ENCODE measurements at regions not wholly inside any gene's neighbourhood (a gene's known extent, or its start where the extent isn't known, plus 50 kb on each side); places are given as distances from the start of the nearest gene placed in this dataset.
"Not testable (repeated sequence)": the region's sequence is repeated elsewhere in the genome, so short reads cannot be mapped to it uniquely, and the experiment has no call there.

DNA sequence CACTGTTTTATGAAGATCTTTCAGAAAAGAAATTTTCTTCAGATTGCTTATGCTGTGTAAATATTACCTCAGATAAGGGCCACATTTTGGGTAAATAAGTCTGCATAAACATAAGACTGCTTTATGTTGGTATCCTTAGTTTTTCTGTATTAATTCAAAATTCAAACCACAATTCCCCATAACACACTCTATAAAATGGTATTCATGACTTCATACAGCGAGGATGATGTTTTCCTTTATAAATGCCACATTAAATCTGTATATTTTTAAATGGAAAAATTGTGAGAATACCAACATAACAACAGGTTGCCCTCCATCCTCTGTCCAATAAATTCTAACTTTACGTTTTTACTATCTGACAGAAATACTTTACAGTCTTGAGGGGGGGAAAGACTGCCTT, 248.7 kb upstream of the CXADR start:
- no peak for DNase-seq (ENCODE audit: low read depth in 2 of 2)

GRCh38 chr21:17269760-17270159, 243.1 kb upstream of the CXADR start:
- no peak for DNase-seq (ENCODE audit: low read depth in 2 of 2)

DNA sequence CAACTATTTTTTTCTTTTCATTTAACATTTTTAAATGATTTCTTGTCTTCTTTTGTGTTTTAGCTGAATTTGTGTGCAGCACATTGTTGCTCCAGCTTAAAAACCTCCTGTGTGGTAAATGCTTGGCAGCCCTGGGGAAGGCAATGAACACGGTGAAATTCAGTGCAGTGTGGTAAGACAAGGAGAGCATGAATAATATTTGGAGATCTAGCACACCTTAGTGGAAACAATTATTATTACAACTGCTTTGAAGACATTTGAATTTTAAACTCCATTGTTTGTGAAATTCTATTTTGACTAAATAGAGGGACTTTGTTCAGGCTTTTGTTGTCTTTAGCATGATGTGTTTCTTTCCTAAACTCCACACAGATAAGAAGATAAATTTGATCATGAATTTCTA, 242.6 kb upstream of the CXADR start:
- no peak for DNase-seq (ENCODE audit: low read depth in 2 of 2)

GRCh38 chr21:17279663-17280062, 233.2 kb upstream of the CXADR start:
- no peak for DNase-seq (ENCODE audit: low read depth in 2 of 2)

DNA sequence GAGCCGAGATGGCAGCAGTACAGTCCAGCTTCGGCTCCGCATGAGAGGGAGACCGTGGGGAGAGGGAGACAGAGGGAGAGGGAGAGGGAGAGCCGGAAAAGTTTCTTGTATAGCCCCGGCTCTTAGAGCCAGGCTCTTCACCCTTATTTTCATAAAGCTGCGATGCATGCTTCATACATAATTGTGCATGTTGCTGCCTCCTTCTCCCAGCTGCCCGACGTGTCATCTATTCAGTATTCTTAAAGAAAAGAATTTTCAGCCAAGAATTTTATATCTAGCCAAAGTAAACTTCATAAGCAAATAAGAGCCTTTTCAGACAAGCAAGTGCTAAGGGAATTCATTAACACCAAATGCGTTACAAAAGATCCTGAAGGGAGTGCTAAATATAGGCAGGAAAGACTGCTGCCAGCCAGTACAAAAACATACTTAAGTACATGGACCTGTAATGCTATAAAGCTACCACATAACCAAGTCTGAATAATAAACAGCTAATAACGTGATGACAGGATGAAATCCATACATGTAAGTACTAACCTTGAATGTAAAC, 219.8 kb upstream of the CXADR start:
- not testable (repeated sequence) for DNase-seq (ENCODE audit: low read depth in 2 of 2)

DNA sequence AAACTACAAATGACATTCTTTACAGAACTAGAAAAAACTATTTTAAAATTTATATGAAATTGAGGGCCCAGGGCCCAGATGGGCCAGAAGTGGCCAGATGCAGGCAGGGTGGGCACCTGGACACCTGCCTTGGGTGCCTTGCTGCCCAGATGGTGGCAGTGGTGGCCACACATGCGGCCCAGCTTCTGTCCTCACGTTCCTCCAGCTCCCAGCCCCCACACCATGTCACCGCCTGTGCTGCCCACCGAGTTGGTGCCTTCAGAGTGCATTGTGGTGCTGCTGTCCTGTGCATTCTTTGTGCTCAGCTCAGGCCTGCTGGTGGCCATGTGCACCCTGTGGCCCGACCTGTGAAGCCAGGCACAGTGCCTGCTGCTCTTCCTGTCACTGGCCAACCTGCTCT, 216.8 kb upstream of the CXADR start:
- no peak for DNase-seq (ENCODE audit: low read depth in 2 of 2)

DNA sequence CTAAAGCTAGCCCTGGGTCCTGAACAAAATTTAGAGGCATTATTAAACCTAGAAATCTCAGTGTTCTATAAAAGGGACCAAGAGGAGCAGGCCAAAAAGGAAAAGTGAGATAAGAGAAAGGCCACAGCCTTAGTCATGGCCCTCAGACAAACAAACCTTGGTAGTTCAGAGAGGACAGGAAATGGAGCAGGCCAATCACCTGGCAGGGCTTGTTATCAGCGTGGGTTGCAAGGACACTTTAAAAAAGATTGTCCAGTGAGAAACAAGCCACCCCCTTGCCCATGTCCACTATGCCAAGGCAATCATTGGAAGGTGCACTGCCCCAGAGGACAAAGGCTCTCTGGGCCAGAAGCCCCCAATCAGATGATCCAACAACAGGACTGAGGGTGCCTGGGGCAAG, 213.3 kb upstream of the CXADR start:
- not testable (repeated sequence) for DNase-seq (ENCODE audit: low read depth in 2 of 2)

DNA sequence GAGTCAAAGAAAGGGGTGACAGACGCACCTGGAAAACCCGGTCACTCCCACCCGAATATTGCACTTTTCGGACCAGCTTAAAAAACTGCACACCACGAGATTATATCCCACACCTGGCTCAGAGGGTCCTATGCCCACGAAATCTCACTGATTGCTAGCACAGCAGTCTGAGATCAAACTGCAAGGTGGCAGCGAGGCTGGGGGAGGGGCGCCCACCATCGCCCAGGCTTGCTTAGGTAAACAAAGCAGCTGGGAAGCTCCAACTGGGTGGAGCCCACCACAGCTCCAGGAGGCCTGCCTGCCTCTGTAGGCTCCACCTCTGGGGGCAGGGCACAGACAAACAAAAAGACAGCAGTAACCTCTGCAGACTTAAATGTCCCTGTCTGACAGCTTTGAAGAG, 185.1 kb upstream of the CXADR start:
- not testable (repeated sequence) for DNase-seq (ENCODE audit: low read depth in 2 of 2)

GRCh38 chr21:17334484-17334883, 178.4 kb upstream of the CXADR start:
- no peak for DNase-seq (ENCODE audit: low read depth in 2 of 2)

GRCh38 chr21:17340081-17340480, 172.8 kb upstream of the CXADR start:
- no peak for DNase-seq (ENCODE audit: low read depth in 2 of 2)

DNA sequence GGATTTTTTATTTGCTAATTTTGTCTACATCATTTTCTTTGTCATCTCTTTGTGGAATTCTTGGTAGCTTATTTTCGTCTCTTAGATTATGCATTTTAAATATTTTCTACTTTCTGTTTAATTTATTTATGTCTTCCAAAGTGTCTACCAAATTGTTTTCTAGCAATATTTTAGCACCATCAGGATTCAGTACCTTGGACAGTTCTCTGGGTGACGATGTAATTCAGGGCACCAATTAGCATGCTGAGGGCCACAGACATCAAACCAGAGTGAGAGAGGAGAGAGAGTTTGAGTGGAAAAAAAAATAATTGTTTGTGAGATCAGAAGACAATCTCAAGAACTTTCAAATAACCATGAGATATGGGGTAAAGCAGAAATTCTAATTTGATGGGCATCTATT, 169.8 kb upstream of the CXADR start:
- DNase-seq (ENCODE audit: low read depth in 2 of 2): no peak

DNA sequence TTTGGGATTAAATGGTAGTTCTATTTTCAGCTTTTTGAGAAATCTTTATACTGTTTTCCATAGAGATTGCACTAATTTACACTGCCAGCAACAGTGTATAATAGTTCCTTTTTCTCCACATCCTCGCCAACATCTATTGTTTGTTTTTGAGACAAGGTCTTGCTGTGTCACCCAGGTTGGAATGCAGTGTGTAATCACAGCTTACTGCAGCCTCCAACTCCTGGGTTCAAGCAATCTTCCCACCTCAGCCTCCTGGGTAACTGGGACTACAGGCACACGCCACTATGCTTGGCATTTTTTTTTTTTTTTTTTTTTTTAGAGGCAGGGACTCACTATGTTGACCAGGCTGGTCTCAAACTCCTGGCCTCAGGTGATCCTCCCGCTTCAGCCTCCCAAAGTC, 164.5 kb upstream of the CXADR start:
- DNase-seq (ENCODE audit: low read depth in 2 of 2): no peak

DNA sequence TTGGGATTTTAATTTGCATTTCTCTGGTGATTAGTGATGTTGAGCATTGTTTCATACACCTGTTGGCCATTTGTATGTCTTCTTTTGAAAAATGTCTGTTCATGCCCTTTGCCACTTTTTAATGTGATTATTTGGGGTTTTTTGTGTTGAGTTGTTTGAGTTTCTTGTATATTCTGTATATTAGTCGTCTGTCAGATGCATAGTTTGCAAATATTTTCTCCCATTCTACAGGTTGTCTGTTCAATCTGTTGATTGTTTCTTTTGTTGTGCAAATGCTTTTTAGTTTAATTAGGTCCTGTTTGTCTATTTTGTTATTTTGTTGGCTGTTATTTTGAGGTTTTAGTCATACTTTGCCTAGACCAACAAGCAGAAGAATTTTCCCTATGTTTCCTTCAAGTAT, 164.0 kb upstream of the CXADR start:
- no peak for DNase-seq (ENCODE audit: low read depth in 2 of 2)

DNA sequence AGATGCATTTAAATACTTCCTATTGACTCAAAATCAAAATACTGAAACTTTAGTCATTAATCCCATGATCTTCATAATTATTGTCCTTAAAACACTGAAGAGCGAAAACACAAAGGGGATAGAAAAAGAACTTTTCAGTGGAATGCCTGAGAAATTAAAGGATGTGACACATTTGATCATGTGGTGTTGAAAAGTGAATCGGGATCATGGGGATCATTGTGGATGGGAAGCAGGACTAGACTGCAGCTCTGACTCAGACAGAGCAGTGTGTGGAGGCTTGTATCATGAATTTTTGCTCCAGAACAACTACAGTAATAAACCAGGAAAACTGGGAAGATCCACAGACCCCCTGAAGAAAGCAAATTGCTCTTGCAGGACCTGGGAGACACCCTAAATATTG, 161.1 kb upstream of the CXADR start:
- DNase-seq (ENCODE audit: low read depth in 2 of 2): no peak

GRCh38 chr21:17352996-17353655, 159.7 kb upstream of the CXADR start:
- no peak for DNase-seq (ENCODE audit: low read depth in 2 of 2)

DNA sequence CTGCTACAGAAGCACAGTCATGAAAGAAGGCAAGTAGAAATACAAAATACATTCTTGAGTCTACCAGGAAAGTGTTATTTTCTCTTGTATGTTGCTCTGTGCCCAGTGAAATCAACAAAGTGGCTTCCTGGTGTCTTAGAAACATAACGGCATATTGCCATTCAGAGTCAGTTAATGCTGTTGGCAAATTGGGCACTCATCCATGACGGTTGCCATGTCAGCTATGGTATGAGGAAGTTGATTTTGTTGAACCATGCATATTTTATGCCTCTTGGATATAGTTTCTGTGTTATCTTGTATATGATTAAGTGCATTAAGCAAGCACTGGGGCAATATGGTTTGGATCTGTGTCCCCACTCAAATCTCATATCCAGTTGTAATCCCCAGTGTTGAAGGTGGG, 153.1 kb upstream of the CXADR start:
- no peak for DNase-seq (ENCODE audit: low read depth in 2 of 2)

DNA sequence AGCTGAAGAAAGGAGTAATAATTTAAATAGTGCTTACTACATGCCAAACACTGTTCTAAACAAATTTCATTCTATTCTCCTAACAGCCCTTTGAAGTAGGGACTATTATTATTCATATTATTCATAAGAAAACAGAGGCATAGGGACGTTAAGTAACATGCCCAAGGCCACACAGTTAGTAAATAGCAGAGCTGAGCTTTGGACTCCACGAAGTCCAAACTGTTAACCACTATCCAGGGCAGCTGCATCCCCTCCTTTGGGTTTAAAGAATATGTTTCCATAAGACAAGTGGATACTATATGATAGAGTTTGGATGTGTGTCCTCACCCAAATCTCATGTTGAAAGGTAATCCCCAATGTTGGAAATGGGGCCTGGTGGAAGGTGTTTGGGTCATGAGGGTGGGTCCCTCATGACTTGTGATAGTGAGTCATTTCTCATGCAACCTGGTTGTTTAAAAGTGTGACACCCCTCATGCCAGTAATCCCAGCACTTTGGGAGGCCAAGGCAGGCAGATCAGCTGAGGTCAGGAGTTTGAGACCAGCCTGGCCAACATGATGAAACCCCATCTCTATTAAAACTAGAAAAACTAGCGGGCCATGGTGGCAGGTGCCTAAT, 144.0 kb upstream of the CXADR start:
- DNase-seq (ENCODE audit: low read depth in 2 of 2): no peak

DNA sequence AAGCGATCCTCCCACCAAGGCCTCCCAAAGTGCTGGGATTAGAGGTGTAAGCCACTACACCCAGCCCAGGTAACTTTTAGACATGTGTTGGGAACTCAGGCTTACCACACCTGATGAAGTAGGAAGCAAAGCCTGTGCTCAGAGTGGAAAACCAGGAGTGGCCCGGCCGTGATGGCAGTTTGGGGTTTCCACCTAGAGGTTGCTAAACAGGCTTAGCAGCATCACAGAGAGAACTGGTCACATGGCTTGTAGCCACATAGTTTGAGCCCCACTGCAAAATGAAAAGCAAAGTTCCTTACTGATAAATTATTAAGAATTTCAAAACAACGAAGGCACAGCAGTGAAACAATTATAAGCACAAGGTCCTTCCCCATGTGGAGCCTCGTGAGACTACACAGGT, 142.6 kb upstream of the CXADR start:
- no peak for DNase-seq (ENCODE audit: low read depth in 2 of 2)

GRCh38 chr21:17370916-17371315, 141.9 kb upstream of the CXADR start:
- DNase-seq (ENCODE audit: low read depth in 2 of 2): no peak

DNA sequence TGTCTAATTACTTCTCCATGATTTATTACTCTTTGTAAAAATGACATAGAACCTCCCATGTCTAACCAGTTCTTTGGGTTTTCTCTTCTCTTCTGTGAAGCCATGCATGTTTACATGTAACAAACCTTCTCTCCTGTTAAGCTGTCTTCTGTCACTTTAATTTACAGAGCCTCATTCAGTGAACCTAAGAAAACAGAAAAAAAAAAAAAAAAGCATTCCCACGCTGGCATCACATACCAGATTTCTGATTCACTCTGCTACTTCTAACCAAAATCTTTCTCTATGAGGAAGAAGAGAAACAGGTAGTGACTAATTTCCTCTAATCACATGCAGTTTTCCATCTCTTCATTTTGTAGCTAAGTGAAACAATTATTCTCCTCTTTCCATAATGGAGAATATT, 141.4 kb upstream of the CXADR start:
- no peak for DNase-seq (ENCODE audit: low read depth in 2 of 2)

DNA sequence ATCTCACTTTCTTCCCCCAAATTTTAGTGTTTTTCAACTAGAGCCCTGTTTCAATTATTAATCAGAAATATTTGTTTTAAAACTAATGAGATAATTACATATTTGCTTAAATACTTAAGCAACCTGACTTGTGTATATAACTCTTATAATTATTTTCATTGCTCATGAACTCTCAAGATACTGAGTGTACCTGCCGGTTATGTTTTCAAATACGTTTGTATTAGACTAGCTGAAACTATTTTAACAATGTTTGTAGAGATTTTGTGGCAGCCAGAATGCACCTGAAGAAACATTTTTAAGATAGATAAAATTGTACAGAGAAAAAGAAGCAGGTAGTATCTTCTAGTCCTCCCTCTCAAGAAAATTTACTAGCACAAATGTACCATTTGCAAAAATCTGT, 140.6 kb upstream of the CXADR start:
- no peak for DNase-seq (ENCODE audit: low read depth in 2 of 2)

DNA sequence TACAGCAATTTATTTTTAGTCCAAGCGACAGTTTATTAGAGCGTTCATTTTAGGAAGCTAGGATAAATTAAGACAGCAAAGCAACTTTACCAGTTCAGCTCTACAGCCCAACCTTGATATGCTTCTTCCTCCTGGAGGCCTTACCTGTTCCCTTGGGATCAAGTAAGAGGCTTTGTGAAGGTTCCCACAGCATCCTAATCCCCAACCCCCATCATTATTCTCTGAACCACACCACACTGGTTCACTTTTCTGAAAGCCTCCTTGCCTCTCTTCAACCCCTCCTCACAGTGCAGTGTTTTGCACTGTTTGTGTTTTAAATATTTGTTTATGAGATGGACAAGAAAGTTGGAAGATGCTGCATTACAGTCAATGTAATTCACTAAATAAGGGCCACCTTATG, 126.3 kb upstream of the CXADR start:
- DNase-seq (ENCODE audit: low read depth in 2 of 2): no peak

DNA sequence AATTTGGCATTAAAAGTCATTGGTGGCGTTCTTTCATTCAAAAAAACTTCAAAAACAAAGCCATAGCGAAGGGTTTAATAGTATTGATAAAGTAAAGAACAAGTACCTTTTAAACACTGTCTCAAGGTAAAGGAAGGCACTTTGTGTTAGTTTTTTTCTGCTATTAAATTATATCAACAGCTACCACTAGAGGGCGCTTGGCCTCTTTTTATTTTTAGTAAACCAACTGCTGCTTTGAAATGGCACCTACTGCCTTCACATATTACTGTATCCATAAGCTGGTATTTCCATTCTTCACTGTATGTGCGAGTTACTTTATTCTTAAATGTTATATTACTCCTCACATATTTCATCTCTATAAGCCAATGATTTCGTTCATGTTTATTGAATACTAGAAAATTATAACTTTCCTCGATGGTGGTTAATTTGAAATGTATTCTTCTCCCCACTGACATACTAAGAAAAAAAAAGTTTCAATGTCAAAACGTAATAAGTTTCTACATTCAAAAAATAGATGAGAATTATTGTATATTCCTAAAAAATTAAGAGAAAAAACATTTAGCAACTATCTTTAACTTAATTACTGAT, 125.7 kb upstream of the CXADR start:
- peak; percentile 22 to 40 for DNase-seq (ENCODE audit: low read depth in 2 of 2)

Measured in activated CD4-positive, alpha-beta T cell treated with anti-CD3 and anti-CD28 coated beads for 24 hours (primary cell).